Ishikawa (cell line): ENCODE measurements at regions not wholly inside any gene's neighbourhood (a gene's known extent, or its start where the extent isn't known, plus 50 kb on each side); places are given as distances from the start of the nearest gene placed in this dataset.

Experiments
- CEBPB ChIP-seq: IDR thresholded peaks from 2 replicates; pipeline ENCODE4 v1.6.1; 2012
- EGR1 ChIP-seq: IDR thresholded peaks from 2 replicates; pipeline ENCODE4 v1.6.1; 2012
- EP300 ChIP-seq: IDR thresholded peaks from 2 replicates; pipeline ENCODE4 v1.6.1; 2012; ENCODE audit warnings: borderline replicate concordance
- TF ChIP-seq, protein P1 (sequence below): IDR thresholded peaks from 2 replicates; pipeline ENCODE4 v1.6.1; 2012

DNA sequence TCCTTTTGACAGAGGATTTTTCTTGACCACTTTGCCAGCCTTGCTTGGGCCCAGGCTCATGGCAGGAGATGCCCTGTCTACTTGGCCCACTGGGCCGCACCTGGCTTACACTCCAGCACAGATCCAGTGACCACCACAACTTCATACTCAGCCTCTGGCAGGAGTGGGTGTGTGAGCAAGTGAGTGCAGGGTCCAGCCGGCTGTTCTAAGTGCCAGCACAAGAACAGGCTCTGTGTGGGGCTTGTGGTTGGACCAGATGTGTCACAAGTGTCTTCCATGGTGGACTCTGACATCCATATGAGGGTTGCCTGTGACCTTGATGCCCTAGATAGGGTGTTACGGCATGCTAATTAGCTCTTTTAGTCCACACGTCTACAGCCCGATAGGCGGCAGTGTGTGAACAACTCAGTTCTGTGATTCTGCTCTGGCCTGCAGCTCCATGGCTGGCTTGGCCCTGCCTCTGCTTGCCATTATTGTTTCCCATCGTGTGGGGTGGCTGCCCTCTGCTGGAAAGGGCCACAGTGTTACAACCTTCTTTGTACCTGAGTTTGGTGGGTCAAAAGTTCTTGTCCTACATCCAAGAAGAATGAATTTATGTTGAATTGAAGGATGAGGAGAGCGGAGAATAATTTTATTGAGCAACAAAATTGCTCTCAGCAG lies 1089.1 kb downstream of the SLC6A15 start:
- TF ChIP-seq, protein P1, sequence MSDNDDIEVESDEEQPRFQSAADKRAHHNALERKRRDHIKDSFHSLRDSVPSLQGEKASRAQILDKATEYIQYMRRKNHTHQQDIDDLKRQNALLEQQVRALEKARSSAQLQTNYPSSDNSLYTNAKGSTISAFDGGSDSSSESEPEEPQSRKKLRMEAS = no peak
- no peak for TF ChIP-seq EGR1
- no peak for TF ChIP-seq EP300
- no peak for TF ChIP-seq CEBPB
